Prostate gland (tissue), 2 donors: ENCODE measurements at regions not wholly inside any gene's neighbourhood (a gene's known extent, or its start where the extent isn't known, plus 50 kb on each side); places are given as distances from the start of the nearest gene placed in this dataset.

ENCODE experiments used
- POLR2A ChIP-seq: fragments of 450-650 bp; IDR thresholded peaks from one replicate; pipeline ENCODE4 v1.6.1; 2016; ENCODE audit warnings: antibody characterized with exemption, mild to moderate bottlenecking
- TF ChIP-seq, protein P1 (sequence below), 4 experiments: fragments of 200-600 bp in 2 of 4; fragments of 450-650 bp in 2 of 4; sonication (generic) in 2 of 4; IDR thresholded peaks; 1 replicate in 3 of 4; 2 replicates in 1 of 4; pipeline ENCODE4 v1.5.1; 2016 to 2019; ENCODE audit warnings: antibody characterized with exemption in 4 of 4, mild to moderate bottlenecking in 2 of 4, moderate library complexity in 2 of 4

DNA sequence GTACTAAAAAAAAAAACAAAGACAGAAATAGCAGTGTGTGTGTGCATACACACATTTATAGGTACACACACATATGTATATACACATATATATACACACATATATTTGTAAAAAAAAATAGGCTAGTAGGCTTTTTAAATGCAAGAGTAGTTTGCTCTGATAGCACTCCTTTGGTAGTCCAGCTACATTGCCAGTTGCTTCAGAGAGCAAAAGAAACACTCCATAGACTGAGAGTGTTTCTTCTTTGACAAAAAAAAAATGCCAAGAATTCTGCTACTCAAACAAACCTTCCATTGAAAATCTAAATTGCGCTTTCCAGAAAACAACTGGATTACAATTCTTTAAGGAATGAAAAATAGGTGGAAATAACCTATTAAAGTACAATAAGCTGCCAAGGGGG, 365.9 kb upstream of the GALNT5 start:
- no peak for TF ChIP-seq POLR2A
- TF ChIP-seq, protein P1, sequence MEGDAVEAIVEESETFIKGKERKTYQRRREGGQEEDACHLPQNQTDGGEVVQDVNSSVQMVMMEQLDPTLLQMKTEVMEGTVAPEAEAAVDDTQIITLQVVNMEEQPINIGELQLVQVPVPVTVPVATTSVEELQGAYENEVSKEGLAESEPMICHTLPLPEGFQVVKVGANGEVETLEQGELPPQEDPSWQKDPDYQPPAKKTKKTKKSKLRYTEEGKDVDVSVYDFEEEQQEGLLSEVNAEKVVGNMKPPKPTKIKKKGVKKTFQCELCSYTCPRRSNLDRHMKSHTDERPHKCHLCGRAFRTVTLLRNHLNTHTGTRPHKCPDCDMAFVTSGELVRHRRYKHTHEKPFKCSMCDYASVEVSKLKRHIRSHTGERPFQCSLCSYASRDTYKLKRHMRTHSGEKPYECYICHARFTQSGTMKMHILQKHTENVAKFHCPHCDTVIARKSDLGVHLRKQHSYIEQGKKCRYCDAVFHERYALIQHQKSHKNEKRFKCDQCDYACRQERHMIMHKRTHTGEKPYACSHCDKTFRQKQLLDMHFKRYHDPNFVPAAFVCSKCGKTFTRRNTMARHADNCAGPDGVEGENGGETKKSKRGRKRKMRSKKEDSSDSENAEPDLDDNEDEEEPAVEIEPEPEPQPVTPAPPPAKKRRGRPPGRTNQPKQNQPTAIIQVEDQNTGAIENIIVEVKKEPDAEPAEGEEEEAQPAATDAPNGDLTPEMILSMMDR (IDR thresholded peaks at IDR 0.05) = no peak
